SK-N-SH treated with all-trans-retinoic acid at 6 μM for 48 hours (cell line): ENCODE measurements at regions not wholly inside any gene's neighbourhood (a gene's known extent, or its start where the extent isn't known, plus 50 kb on each side); places are given as distances from the start of the nearest gene placed in this dataset.

Experiments
- ATAC-seq: fragments of 200-7000 bp; cut with Tn5 transposase; 3 replicates; pipeline ENCODE4 v1.9.1; 2020; ENCODE audit warnings: mild to moderate bottlenecking, moderate library complexity
- ARNTL ChIP-seq: fragments of 450-650 bp; formaldehyde crosslinking; IDR thresholded peaks from 2 replicates; pipeline ENCODE4 v1.5.0; 2020; ENCODE audit warnings: low read depth, mild to moderate bottlenecking, moderate library complexity, borderline replicate concordance
- BACH2 ChIP-seq: fragments of 250-450 bp; sonication (Bioruptor Pico); IDR thresholded peaks from 2 replicates; pipeline ENCODE4 v1.9.0; 2021; ENCODE audit warnings: mild to moderate bottlenecking, borderline replicate concordance
- CSDC2 ChIP-seq: fragments of 250-450 bp; sonication (Bioruptor Pico); IDR thresholded peaks from 2 replicates; pipeline ENCODE4 v1.5.0; 2020; ENCODE audit warnings: mild to moderate bottlenecking, moderate library complexity
- ESRRG ChIP-seq: fragments of 250-450 bp; sonication (Bioruptor Pico); IDR thresholded peaks from 2 replicates; pipeline ENCODE4 v1.6.1; 2021; ENCODE audit warnings: mild to moderate bottlenecking
- GLIS3 ChIP-seq: fragments of 250-450 bp; sonication (Bioruptor Pico); IDR thresholded peaks from 2 replicates; pipeline ENCODE4 v1.5.0; 2020; ENCODE audit warnings: mild to moderate bottlenecking, moderate library complexity
- ISL1 ChIP-seq: fragments of 250-450 bp; sonication (Bioruptor Pico); IDR thresholded peaks from 2 replicates; pipeline ENCODE4 v2.1.2; 2022; ENCODE audit warnings: mild to moderate bottlenecking, moderate library complexity
- OSR1 ChIP-seq: fragments of 250-450 bp; sonication (Bioruptor Pico); IDR thresholded peaks from 2 replicates; pipeline ENCODE4 v1.8.0; 2022; ENCODE audit warnings: moderate library complexity, mild to moderate bottlenecking, inconsistent platforms
- RARB ChIP-seq: fragments of 250-450 bp; sonication (Bioruptor Pico); IDR thresholded peaks from 2 replicates; pipeline ENCODE4 v1.8.0; 2021; ENCODE audit warnings: mild to moderate bottlenecking, moderate library complexity
- SNAI2 ChIP-seq: fragments of 250-450 bp; sonication (Bioruptor Pico); IDR thresholded peaks from 2 replicates; pipeline ENCODE4 v1.5.0; 2020; ENCODE audit warnings: mild to moderate bottlenecking, moderate library complexity
- TCF4 ChIP-seq: fragments of 250-450 bp; sonication (Bioruptor Pico); IDR thresholded peaks from 2 replicates; pipeline ENCODE4 v1.8.0; 2021; ENCODE audit warnings: mild to moderate bottlenecking, moderate library complexity, borderline replicate concordance
- TOX ChIP-seq: fragments of 250-450 bp; sonication (Bioruptor Pico); IDR thresholded peaks from 2 replicates; pipeline ENCODE4 v1.8.0; 2021; ENCODE audit warnings: mild to moderate bottlenecking, moderate library complexity, borderline replicate concordance
- ZC3H10 ChIP-seq: fragments of 250-450 bp; sonication (Bioruptor Pico); IDR thresholded peaks from 2 replicates; pipeline ENCODE4 v1.5.1; 2021; ENCODE audit warnings: mild to moderate bottlenecking, moderate library complexity
- ZFP30 ChIP-seq: fragments of 450-650 bp; formaldehyde crosslinking; IDR thresholded peaks from 2 replicates; pipeline ENCODE4 v1.5.0; 2022; ENCODE audit warnings: mild to moderate bottlenecking, moderate library complexity
- ZNF565 ChIP-seq: fragments of 450-650 bp; formaldehyde crosslinking; conservative IDR thresholded peaks from 2 replicates; pipeline ENCODE4 v1.5.0; 2020; ENCODE audit warnings: low read depth, mild to moderate bottlenecking, moderate library complexity
- ZNF8 ChIP-seq: fragments of 450-650 bp; formaldehyde crosslinking; IDR thresholded peaks from 2 replicates; pipeline ENCODE4 v1.5.0; 2020; ENCODE audit warnings: mild to moderate bottlenecking, moderate library complexity
- TF ChIP-seq, protein P1 (sequence below): fragments of 250-450 bp; sonication (Bioruptor Pico); IDR thresholded peaks from 2 replicates; pipeline ENCODE4 v1.8.0; 2021; ENCODE audit warnings: low read depth, mild to moderate bottlenecking, moderate library complexity, borderline replicate concordance
- TF ChIP-seq, protein P2 (sequence below): fragments of 250-450 bp; sonication (Bioruptor Pico); IDR thresholded peaks from 2 replicates; pipeline ENCODE4 v1.5.0; 2020; ENCODE audit warnings: mild to moderate bottlenecking, moderate library complexity
- TF ChIP-seq, protein P3 (sequence below): fragments of 250-450 bp; sonication (Bioruptor Pico); IDR thresholded peaks from 2 replicates; pipeline ENCODE4 v1.5.1; 2020; ENCODE audit warnings: low read depth, mild to moderate bottlenecking, moderate library complexity

DNA sequence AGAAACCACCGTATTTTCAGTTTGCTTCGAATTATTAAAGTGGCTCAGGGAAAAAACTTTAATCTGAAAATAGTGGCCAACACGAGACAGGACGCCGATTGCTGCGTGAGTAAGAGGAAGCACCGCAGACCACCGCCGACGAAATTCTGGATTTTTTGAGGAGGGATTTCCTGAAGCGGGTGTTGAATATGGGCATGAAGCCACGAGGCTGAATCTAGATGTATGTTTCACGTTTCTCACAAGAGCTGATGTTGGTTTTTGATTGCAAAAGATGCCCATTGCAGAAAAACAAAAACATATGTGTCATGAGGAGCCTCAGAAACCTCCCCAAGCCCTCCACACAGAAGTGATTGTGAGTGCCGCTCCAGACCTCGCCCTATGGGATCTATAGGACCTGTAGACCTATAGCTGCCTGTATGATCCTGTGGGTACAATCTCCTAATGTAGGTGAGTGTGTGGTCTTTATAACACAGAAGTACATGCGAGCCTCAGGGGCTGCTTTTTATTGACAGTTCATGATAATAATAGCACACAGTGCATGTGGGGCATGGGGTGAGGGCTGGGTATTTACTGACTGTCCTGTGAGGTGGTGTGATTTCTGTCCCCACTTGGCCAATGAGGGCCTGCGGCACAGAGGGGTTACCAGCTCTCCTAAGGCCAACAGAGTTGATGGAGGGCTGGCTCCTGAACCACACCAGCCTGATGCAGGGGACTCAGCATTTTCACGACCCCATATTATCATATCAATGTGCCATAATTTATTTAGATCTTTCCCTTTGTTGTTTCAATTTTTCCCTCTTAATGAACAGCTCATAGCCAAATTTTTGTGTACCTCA lies 243.9 kb downstream of the DLL1 start:
- TF ChIP-seq ZNF8 (no peak), ISL1 (no peak), OSR1 (no peak)
- TF ChIP-seq, protein P1, sequence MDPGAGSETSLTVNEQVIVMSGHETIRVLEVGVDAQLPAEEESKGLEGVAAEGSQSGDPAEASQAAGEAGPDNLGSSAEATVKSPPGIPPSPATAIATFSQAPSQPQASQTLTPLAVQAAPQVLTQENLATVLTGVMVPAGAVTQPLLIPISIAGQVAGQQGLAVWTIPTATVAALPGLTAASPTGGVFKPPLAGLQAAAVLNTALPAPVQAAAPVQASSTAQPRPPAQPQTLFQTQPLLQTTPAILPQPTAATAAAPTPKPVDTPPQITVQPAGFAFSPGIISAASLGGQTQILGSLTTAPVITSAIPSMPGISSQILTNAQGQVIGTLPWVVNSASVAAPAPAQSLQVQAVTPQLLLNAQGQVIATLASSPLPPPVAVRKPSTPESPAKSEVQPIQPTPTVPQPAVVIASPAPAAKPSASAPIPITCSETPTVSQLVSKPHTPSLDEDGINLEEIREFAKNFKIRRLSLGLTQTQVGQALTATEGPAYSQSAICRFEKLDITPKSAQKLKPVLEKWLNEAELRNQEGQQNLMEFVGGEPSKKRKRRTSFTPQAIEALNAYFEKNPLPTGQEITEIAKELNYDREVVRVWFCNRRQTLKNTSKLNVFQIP (CRISPR knock-in tag), result no peak
- no peak for ATAC-seq

DNA sequence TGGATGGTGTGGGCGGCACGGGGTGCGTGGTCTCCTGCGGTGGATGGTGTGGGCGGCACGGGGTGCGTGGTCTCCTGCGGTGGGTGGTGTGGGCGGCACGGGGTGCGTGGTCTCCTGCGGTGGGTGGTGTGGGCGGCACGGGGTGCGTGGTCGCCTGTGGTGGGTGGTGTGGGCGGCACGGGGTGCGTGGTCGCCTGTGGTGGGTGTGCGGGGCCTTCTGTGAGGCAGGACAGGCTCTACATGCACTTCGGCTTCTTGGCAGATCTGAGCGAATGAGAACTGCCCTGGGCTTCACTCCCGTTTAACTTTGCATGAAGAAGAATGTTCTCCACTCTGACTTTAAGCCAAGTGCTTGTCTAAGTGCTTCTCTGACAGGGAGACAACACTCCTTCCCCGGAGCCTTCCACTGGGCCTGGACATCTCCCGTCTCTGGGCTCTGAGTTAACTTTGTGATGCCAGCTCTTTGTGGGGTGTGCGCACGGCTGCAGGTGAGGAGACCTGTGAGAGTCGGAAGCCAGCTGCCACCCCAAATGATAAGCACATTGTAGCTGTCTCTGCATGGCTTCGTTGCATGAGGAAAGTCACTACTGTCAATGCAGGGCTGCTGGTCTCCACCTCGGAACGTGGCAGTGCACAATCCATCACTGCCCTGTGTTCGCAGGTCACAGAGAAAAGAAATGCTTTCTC lies 244.8 kb downstream of the DLL1 start:
- TF ChIP-seq, protein P1 (CRISPR knock-in tag), result no peak
- TF ChIP-seq OSR1, result no peak
- no peak for ATAC-seq

DNA sequence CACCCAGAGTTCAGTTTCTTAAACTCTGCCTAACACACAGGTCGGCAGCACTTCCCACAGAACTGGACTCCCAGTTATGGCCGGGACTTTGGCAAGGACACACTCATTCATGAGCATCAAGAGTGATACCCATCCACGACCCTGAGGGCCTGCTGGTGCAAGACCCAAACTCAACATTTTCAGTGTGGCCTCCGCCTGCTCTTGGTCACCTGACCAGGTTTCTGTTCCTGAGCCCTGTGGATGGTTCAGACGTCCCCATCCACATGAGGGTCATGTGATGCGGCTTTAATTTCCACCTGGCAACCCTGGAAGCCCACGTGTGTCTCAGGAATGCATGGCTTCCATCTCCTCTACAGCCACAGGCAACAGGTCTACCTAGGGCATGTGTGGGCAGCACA lies 245.3 kb downstream of the DLL1 start:
- ATAC-seq, result no peak
- no peak for TF ChIP-seq GLIS3 (CRISPR knock-in tag)
- no peak for TF ChIP-seq RARB (CRISPR knock-in tag)
- no peak for TF ChIP-seq TOX (CRISPR knock-in tag)
- TF ChIP-seq, protein P2, sequence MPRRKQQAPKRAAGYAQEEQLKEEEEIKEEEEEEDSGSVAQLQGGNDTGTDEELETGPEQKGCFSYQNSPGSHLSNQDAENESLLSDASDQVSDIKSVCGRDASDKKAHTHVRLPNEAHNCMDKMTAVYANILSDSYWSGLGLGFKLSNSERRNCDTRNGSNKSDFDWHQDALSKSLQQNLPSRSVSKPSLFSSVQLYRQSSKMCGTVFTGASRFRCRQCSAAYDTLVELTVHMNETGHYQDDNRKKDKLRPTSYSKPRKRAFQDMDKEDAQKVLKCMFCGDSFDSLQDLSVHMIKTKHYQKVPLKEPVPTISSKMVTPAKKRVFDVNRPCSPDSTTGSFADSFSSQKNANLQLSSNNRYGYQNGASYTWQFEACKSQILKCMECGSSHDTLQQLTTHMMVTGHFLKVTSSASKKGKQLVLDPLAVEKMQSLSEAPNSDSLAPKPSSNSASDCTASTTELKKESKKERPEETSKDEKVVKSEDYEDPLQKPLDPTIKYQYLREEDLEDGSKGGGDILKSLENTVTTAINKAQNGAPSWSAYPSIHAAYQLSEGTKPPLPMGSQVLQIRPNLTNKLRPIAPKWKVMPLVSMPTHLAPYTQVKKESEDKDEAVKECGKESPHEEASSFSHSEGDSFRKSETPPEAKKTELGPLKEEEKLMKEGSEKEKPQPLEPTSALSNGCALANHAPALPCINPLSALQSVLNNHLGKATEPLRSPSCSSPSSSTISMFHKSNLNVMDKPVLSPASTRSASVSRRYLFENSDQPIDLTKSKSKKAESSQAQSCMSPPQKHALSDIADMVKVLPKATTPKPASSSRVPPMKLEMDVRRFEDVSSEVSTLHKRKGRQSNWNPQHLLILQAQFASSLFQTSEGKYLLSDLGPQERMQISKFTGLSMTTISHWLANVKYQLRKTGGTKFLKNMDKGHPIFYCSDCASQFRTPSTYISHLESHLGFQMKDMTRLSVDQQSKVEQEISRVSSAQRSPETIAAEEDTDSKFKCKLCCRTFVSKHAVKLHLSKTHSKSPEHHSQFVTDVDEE (CRISPR knock-in tag), result no peak
- no peak for TF ChIP-seq ZFP30
- TF ChIP-seq ARNTL (CRISPR knock-in tag), result no peak
- TF ChIP-seq ZNF565 (CRISPR knock-in tag), result no peak
- no peak for TF ChIP-seq CSDC2 (CRISPR knock-in tag)
- no peak for TF ChIP-seq BACH2 (CRISPR knock-in tag)
- TF ChIP-seq, protein P3, sequence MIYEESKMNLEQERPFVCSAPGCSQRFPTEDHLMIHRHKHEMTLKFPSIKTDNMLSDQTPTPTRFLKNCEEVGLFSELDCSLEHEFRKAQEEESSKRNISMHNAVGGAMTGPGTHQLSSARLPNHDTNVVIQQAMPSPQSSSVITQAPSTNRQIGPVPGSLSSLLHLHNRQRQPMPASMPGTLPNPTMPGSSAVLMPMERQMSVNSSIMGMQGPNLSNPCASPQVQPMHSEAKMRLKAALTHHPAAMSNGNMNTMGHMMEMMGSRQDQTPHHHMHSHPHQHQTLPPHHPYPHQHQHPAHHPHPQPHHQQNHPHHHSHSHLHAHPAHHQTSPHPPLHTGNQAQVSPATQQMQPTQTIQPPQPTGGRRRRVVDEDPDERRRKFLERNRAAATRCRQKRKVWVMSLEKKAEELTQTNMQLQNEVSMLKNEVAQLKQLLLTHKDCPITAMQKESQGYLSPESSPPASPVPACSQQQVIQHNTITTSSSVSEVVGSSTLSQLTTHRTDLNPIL (CRISPR knock-in tag), result no peak
- TF ChIP-seq, protein P1 (CRISPR knock-in tag), result no peak
- TF ChIP-seq ZC3H10, result no peak
- TF ChIP-seq TCF4 (CRISPR knock-in tag), result no peak
- no peak for TF ChIP-seq SNAI2 (CRISPR knock-in tag)
- no peak for TF ChIP-seq ESRRG
- no peak for TF ChIP-seq ISL1
- TF ChIP-seq, all 23 proteins: peak for 0
